Esophagus squamous epithelium (tissue), 4 donors: ENCODE measurements at regions not wholly inside any gene's neighbourhood (a gene's known extent, or its start where the extent isn't known, plus 50 kb on each side); places are given as distances from the start of the nearest gene placed in this dataset.

Experiments used
- CTCF ChIP-seq, 6 experiments: fragments of 450-650 bp in 4 of 6; fragments of 200-600 bp in 2 of 6; sonication (generic) in 2 of 6; IDR thresholded peaks; one replicate each; pipeline ENCODE4 v1.5.1; 2016 to 2019; ENCODE audit warnings: antibody characterized with exemption in 6 of 6, mild to moderate bottlenecking in 4 of 6, moderate library complexity in 4 of 6
- POLR2A ChIP-seq, 4 donors: fragments of 450-650 bp; IDR thresholded peaks; one replicate each; pipeline ENCODE4 v1.6.1; 2017; ENCODE audit warnings: antibody characterized with exemption in 4 of 4, mild to moderate bottlenecking in 4 of 4, moderate library complexity in 3 of 4

- TF ChIP-seq CTCF (IDR thresholded peaks at IDR 0.05) (no peak), POLR2A (IDR thresholded peaks at IDR 0.05) (no peak)
These were observed 68.7 kb upstream of the PRKG1 start for GRCh38 chr10:51005551-51005950.
